Astrocyte of the cerebellum (primary cell): ENCODE measurements at regions not wholly inside any gene's neighbourhood (a gene's known extent, or its start where the extent isn't known, plus 50 kb on each side); places are given as distances from the start of the nearest gene placed in this dataset.

ENCODE experiments used
- DNase-seq: peaks from one replicate; pipeline ENCODE4 v3.0.0-alpha.2; 2011; ENCODE audit warnings: low read depth
- H3K4me3 ChIP-seq: 2 replicates; pipeline ENCODE4 v1.5.1; 2011; ENCODE audit warnings: mild to moderate bottlenecking, low read depth, low read length, moderate library complexity
- CTCF ChIP-seq: IDR thresholded peaks from 2 replicates; pipeline ENCODE4 v1.5.1; 2012; ENCODE audit warnings: low read length, low read depth, moderate library complexity, mild to moderate bottlenecking; ENCODE audit errors: missing control alignments
- in situ Hi-C: cut with HindIII; loops from 2 replicates; pipeline ENCODE4 v1.10.0; 2017; ENCODE audit warnings: low sequenced_read_pairs

DNA sequence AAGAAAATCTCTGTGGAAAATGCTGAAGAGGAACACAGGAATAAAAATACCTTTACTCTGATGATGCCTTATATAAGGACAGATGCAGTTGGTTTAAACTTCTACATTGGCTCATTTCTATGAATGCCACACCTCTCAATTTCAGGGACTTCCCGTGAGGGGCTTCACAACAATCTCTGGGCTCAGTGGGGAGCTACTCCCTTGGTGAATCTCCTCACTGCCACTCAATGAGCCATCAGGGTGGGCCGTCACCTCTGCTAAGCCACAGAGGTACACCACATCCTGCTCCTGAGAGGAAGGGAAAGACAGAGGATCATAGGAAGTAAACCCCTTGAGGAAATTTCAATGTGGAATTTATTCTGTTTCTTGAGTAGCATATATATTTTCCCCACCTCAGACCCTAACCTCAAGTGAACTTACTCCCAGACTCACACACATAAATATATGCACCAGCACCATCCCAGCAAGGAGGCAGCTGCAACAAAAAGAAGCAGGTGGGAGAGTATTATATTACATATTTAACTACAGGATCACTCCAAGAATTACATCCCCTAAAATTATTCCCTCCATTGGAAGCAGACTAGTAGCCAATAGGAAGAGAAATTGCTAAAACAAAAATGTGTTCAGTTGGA, 63.3 kb upstream of the PRSS1 start:
- in situ Hi-C loops: no loop called here
- no peak for DNase-seq
- TF ChIP-seq CTCF: no peak
- no peak overlapping the region for H3K4me3 ChIP-seq

GRCh38 chr7:142681314-142682092, 67.8 kb upstream of the PRSS1 start:
- H3K4me3 ChIP-seq: no peak overlapping the region
- no peak for TF ChIP-seq CTCF
- no peak for DNase-seq
- in situ Hi-C loops: no loop called here

DNA sequence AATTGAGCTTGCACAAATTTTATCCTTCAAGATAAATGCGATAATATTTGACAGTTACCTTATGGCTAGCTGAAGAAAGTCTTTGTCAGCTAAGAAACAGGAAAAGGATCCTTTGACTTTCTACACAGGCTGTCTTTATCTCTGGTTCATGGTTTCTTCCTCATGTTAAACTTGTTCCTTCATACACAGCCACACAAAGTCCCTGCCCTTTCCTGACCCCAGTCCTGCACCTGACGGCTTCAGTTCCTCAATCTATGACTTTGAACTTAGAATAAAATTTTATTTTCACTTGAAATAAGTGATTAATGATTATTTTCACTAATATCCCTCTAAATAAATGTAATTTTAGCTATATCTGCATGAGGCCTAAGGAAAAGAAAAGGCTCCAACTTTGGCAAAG, 77.8 kb upstream of the PRSS1 start:
- no peak for TF ChIP-seq CTCF
- in situ Hi-C loops: no loop called here
- no peak overlapping the region for H3K4me3 ChIP-seq
- no peak for DNase-seq

GRCh38 chr7:142670511-142670910, 78.8 kb upstream of the PRSS1 start:
- no peak for DNase-seq
- H3K4me3 ChIP-seq: no peak overlapping the region
- TF ChIP-seq CTCF: no peak
- in situ Hi-C loops: no loop called here

DNA sequence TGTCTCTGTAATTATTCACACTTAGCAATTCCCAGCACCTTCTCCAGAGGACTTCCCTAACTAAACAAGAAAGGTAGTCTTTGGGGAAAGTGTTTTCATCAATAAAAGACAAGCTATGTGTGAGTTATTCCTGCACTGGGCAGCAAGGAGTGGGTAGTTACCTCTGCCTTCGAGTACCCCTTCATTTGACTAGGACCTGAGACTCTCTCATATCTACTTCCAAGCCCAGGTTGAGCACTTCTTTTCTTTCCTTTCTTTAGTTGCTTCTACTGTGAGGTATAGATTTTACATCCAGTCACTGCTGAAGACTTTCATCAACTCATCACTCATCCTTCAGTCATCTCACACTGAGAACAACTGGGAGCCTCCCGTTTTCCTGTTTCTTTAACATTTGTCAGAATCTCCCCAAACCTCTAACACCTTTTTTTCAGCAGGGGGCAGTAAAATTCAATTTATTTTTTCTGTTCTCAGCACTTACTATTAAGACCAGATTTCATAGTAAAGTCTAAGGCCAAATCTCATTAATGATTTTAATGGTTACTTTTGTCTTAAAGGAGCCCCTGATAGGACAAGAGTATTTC, 80.1 kb upstream of the PRSS1 start:
- no peak overlapping the region for H3K4me3 ChIP-seq
- peak; percentile 9 for DNase-seq
- peak; percentile 39 for TF ChIP-seq CTCF
- in situ Hi-C loops: no loop called here

- no peak for DNase-seq
- in situ Hi-C loops: no loop called here
- no peak for TF ChIP-seq CTCF
- no peak overlapping the region for H3K4me3 ChIP-seq
Measured at GRCh38 chr7:142668495-142668894, 80.8 kb upstream of the PRSS1 start.
